ENCODE measurements at regions not wholly inside any gene's neighbourhood (a gene's known extent, or its start where the extent isn't known, plus 50 kb on each side); places are given as distances from the start of the nearest gene placed in this dataset.
"Not testable (repeated sequence)": the region's sequence is repeated elsewhere in the genome, so short reads cannot be mapped to it uniquely, and the experiment has no call there.

- DNase-seq, result no peak
Measured at GRCh38 chr5:1731091-1731639, 68.5 kb downstream of the MRPL36 start.

- DNase-seq, result no peak
Measured at GRCh38 chr5:1730487-1730847, 69.2 kb downstream of the MRPL36 start.

GRCh38 chr5:1729641-1730486, 69.8 kb downstream of the MRPL36 start:
- DNase-seq, result no peak

GRCh38 chr5:1728846-1729245, 70.8 kb downstream of the MRPL36 start:
- DNase-seq, result no peak

- no peak for DNase-seq
Measured at GRCh38 chr5:1727571-1727970, 72.1 kb downstream of the MRPL36 start.

GRCh38 chr5:1726956-1727355, 72.7 kb downstream of the MRPL36 start:
- DNase-seq, result no peak

- DNase-seq, result no peak
Measured at GRCh38 chr5:1726469-1726865, 73.2 kb downstream of the MRPL36 start.

GRCh38 chr5:1725641-1726468, 73.8 kb downstream of the MRPL36 start:
- DNase-seq, result no peak

GRCh38 chr5:1724822-1725602, 74.6 kb downstream of the MRPL36 start:
- DNase-seq, result no peak

GRCh38 chr5:1723957-1724821, 75.4 kb downstream of the MRPL36 start:
- no peak for DNase-seq

GRCh38 chr5:1723476-1723875, 76.2 kb downstream of the MRPL36 start:
- no peak for DNase-seq

GRCh38 chr5:1722877-1723276, 76.8 kb downstream of the MRPL36 start:
- no peak for DNase-seq

- DNase-seq, result no peak
Measured at GRCh38 chr5:1720396-1721110, 79.1 kb downstream of the MRPL36 start.

GRCh38 chr5:1719860-1720259, 79.8 kb downstream of the MRPL36 start:
- no peak for DNase-seq

- no peak for DNase-seq
Measured at GRCh38 chr5:1718669-1719068, 81.0 kb downstream of the MRPL36 start.

GRCh38 chr5:1710091-1710490, 89.5 kb downstream of the MRPL36 start:
- DNase-seq, result not testable (repeated sequence)

- no peak for DNase-seq
Measured at GRCh38 chr5:1709171-1709803, 90.3 kb downstream of the MRPL36 start.

- DNase-seq, result no peak
Measured at GRCh38 chr5:1708592-1709141, 91.0 kb downstream of the MRPL36 start.

- DNase-seq, result no peak
Measured at GRCh38 chr5:1707467-1707866, 92.2 kb downstream of the MRPL36 start.

- no peak for DNase-seq
Measured at GRCh38 chr5:1706428-1706827, 93.2 kb downstream of the MRPL36 start.

GRCh38 chr5:1706021-1706420, 93.6 kb downstream of the MRPL36 start:
- DNase-seq, result no peak

Measured in NCI-H526 treated with DMSO at 0.1 percent for 48 hours (cell line).